Adipocyte (in vitro differentiated cells): ENCODE measurements at regions not wholly inside any gene's neighbourhood (a gene's known extent, or its start where the extent isn't known, plus 50 kb on each side); places are given as distances from the start of the nearest gene placed in this dataset.

Experiments
- DNase-seq: peaks from one replicate; pipeline ENCODE4 v3.0.0-alpha.2; 2015; ENCODE audit warnings: low read depth
- H3K27me3 ChIP-seq: replicated peaks from 2 replicates; pipeline ENCODE4 v1.7.0; 2013; ENCODE audit warnings: mild to moderate bottlenecking, low read length, moderate library complexity; ENCODE audit not compliant: control insufficient read depth, insufficient read depth
- H3K36me3 ChIP-seq: 2 replicates; pipeline ENCODE4 v1.7.0; 2013; ENCODE audit warnings: low read length, mild to moderate bottlenecking, moderate library complexity; ENCODE audit not compliant: control insufficient read depth, insufficient read depth, severe bottlenecking
- H3K4me1 ChIP-seq: 2 replicates; pipeline ENCODE4 v1.7.0; 2013; ENCODE audit warnings: mild to moderate bottlenecking, low read length, moderate library complexity; ENCODE audit not compliant: control insufficient read depth, insufficient read depth
- H3K4me3 ChIP-seq: 2 replicates; pipeline ENCODE4 v1.7.0; 2013; ENCODE audit warnings: mild to moderate bottlenecking, low read length, moderate library complexity
- H3K9ac ChIP-seq: 2 replicates; pipeline ENCODE4 v1.7.0; 2013; ENCODE audit warnings: mild to moderate bottlenecking, low read length, moderate library complexity
- H3K9me3 ChIP-seq: 2 replicates; pipeline ENCODE4 v1.7.0; 2013; ENCODE audit warnings: mild to moderate bottlenecking, low read length, moderate library complexity; ENCODE audit not compliant: control insufficient read depth

DNA sequence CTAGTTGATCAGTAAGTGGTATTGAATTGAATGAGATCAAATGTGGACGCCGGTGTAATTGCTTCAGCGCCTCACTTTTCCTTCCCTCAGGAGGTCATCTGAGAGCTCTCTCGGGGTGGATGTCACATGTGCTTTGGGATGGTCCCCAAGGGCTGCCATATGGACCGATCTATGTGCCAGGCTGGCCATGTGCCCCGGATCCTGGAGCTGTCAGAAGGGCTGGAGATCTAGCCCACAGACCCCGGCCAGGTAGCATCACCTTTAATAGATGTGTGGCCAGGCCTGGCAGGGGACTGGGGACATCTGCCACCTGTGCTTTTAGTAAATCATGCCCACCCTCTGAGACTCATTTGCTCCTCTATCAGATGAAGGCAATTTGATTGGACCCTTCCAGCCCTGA, 95.3 kb upstream of the CRHR1 start:
- Histone ChIP-seq H3K9me3 (peaks cover 9% of the 10 kb centered on the region), H3K36me3 (no peaks in the 10 kb centered on the region), H3K4me3 (no peak overlapping the region), H3K27me3 (peaks cover 51% of the 10 kb centered on the region), H3K4me1 (no peaks in the 10 kb centered on the region), H3K9ac (no peak overlapping the region)
- DNase-seq, result no peak

DNA sequence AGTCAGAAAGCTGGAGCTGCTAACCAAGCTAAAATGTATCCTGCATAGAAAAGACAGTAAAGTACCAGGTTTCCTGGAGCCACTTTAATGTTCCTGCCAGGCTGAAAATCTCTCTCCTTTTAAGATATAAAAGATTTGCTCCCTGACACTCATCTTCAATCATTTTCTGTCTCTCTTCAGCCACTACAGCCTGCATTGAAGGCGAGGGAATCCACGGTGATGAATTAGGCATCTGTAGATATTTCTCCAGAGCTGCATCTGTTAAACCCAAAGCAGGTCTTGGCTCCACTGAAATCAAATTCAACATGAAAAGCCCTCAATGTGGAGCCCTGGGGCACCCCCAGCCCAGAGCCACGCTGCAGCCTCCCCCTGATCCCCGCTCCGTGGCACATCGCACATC, 94.7 kb upstream of the CRHR1 start:
- Histone ChIP-seq H3K4me3 (no peak overlapping the region), H3K4me1 (no peaks in the 10 kb centered on the region), H3K9me3 (peaks cover 9% of the 10 kb centered on the region), H3K27me3 (peaks cover 51% of the 10 kb centered on the region), H3K9ac (no peak overlapping the region), H3K36me3 (no peaks in the 10 kb centered on the region)
- DNase-seq, result no peak

DNA sequence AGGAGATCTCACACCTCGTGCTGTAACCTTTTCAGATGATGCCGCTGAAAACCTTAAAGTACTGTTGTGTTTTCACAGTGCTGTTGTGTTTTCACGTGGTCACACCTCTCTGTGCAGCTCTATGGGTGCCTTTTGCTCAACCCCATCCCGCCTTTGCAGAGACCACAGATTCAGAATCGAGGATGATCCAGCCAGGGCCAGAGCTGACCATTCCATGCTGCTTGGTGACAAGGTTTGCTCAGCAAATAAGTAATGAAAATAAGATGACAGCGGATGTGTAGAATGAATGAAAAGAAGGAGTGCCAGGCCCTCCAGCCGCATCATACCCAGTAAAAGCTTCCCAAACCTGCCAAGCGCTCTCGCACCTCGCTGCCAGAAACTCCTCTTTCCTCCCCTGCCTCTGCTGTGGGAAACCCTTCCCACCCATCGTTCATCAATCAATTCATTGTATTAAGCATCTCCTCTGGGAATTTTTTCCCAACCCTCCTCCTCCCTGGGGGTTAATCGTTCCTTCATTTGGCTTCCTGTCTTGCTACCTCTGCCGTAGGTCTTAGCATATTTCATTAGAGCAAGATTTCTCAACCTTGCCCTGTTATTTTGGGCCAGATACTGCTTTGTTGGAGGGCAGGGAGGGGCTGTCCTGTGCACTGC, 93.4 kb upstream of the CRHR1 start:
- H3K4me3 ChIP-seq, result no peak overlapping the region
- H3K4me1 ChIP-seq, result no peaks in the 10 kb centered on the region
- H3K9me3 ChIP-seq, result peaks cover 9% of the 10 kb centered on the region
- DNase-seq, result no peak
- H3K27me3 ChIP-seq, result peaks cover 51% of the 10 kb centered on the region
- no peaks in the 10 kb centered on the region for H3K36me3 ChIP-seq
- no peak overlapping the region for H3K9ac ChIP-seq

DNA sequence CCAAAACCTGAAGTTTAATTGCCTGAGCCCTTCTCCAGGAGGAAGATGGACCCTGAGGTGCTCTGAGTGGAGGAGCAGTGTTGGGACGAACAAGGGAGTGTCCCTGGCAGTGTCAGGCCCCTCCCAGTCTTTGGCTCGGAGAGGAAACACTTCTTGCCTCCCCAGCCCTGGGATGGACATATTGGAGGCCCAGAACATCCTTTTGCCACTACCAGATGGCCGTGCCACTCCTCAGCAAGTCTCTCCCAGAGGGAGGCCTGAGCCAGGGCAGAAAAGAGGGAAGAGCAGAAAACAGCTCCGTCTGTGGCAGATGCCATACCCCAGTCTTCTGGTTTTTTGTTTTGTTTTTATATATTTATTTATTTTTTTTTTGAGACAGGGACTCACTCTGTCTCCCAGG, 91.5 kb upstream of the CRHR1 start:
- no peaks in the 10 kb centered on the region for H3K4me1 ChIP-seq
- H3K9ac ChIP-seq, result no peak overlapping the region
- DNase-seq, result no peak
- no peak overlapping the region for H3K4me3 ChIP-seq
- H3K36me3 ChIP-seq, result no peaks in the 10 kb centered on the region
- H3K9me3 ChIP-seq, result peaks cover 14% of the 10 kb centered on the region
- H3K27me3 ChIP-seq, result peaks cover 55% of the 10 kb centered on the region

GRCh38 chr17:45693792-45694191, 90.3 kb upstream of the CRHR1 start:
- no peak overlapping the region for H3K4me3 ChIP-seq
- no peaks in the 10 kb centered on the region for H3K36me3 ChIP-seq
- H3K9me3 ChIP-seq, result peaks cover 14% of the 10 kb centered on the region
- no peaks in the 10 kb centered on the region for H3K4me1 ChIP-seq
- H3K27me3 ChIP-seq, result peaks cover 56% of the 10 kb centered on the region
- no peak overlapping the region for H3K9ac ChIP-seq
- no peak for DNase-seq

GRCh38 chr17:45696442-45696841, 87.7 kb upstream of the CRHR1 start:
- Histone ChIP-seq H3K9me3 (peaks cover 5% of the 10 kb centered on the region), H3K4me1 (no peaks in the 10 kb centered on the region), H3K4me3 (no peak overlapping the region), H3K9ac (no peak overlapping the region), H3K36me3 (no peaks in the 10 kb centered on the region), H3K27me3 (peaks cover 46% of the 10 kb centered on the region)
- DNase-seq, result no peak

GRCh38 chr17:45697076-45697475, 87.0 kb upstream of the CRHR1 start:
- Histone ChIP-seq H3K9ac (no peak overlapping the region), H3K9me3 (peaks cover 5% of the 10 kb centered on the region), H3K4me3 (no peak overlapping the region), H3K4me1 (no peaks in the 10 kb centered on the region), H3K36me3 (no peaks in the 10 kb centered on the region), H3K27me3 (peaks cover 40% of the 10 kb centered on the region)
- no peak for DNase-seq

GRCh38 chr17:45700171-45701090, 83.7 kb upstream of the CRHR1 start:
- no peak overlapping the region for H3K9ac ChIP-seq
- H3K4me1 ChIP-seq, result no peaks in the 10 kb centered on the region
- no peaks in the 10 kb centered on the region for H3K36me3 ChIP-seq
- no peak for DNase-seq
- peaks cover 11% of the 10 kb centered on the region for H3K9me3 ChIP-seq
- peaks cover 47% of the 10 kb centered on the region for H3K27me3 ChIP-seq
- no peak overlapping the region for H3K4me3 ChIP-seq

GRCh38 chr17:45702666-45703266, 81.4 kb upstream of the CRHR1 start:
- Histone ChIP-seq H3K4me3 (no peak overlapping the region), H3K9ac (no peak overlapping the region), H3K36me3 (no peaks in the 10 kb centered on the region), H3K4me1 (no peaks in the 10 kb centered on the region), H3K27me3 (peaks cover 44% of the 10 kb centered on the region), H3K9me3 (peaks cover 6% of the 10 kb centered on the region)
- peak; percentile 43 for DNase-seq

- H3K4me3 ChIP-seq, result no peak overlapping the region
- no peak for DNase-seq
- no peaks in the 10 kb centered on the region for H3K36me3 ChIP-seq
Measured at GRCh38 chr17:45703348-45703747, 80.8 kb upstream of the CRHR1 start.

DNA sequence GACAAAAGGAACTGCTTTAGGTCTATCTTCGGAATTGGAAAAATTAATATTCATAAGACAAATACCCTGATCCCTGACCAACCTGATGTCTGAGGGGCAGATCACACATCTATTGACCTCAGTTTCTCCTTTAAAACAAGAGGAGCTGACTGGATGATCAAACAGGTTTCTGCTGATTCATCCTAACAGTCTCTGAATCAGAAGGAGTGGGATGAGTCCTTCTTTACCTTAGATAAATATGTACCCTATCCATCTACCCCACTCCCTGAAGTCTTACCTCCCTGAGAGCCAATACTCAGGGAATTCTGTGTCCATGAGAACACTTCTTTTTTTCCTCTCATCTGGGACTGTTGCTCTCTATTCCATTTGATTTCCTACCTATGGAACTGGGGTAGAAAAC, 80.3 kb upstream of the CRHR1 start:
- Histone ChIP-seq H3K27me3 (peaks cover 48% of the 10 kb centered on the region), H3K36me3 (no peaks in the 10 kb centered on the region), H3K4me3 (no peak overlapping the region), H3K4me1 (no peaks in the 10 kb centered on the region), H3K9ac (no peak overlapping the region), H3K9me3 (peaks cover 6% of the 10 kb centered on the region)
- no peak for DNase-seq

More at GRCh38 chr17:45703348-45703747, 80.8 kb upstream of the CRHR1 start:
- H3K9ac ChIP-seq, result no peak overlapping the region
- peaks cover 6% of the 10 kb centered on the region for H3K9me3 ChIP-seq
- H3K27me3 ChIP-seq, result peaks cover 44% of the 10 kb centered on the region
- H3K4me1 ChIP-seq, result no peaks in the 10 kb centered on the region
